IMR-90 (cell line): ENCODE measurements at regions not wholly inside any gene's neighbourhood (a gene's known extent, or its start where the extent isn't known, plus 50 kb on each side); places are given as distances from the start of the nearest gene placed in this dataset.
A peak's percentile ranks its signal among the peaks of the same experiment; 100 is the strongest.

ENCODE experiments used
- ATAC-seq: fragments of 200-7000 bp; cut with Tn5 transposase; 2 replicates; pipeline ENCODE4 v1.9.1; 2020; ENCODE audit warnings: low read depth, mild to moderate bottlenecking, moderate library complexity
- BruUV-seq: library from RNA; stranded (reverse); fragments of 400-500 nt; replicated peaks from 2 replicates; lab custom pipeline; 2021; lab: Mats Ljungman, UMichigan
- CTCF ChIA-PET: fragments of 300-600 bp; formaldehyde crosslinking; extraction: SDS; loops from one replicate; lab custom pipeline; 2021; ENCODE audit warnings: antibody characterized with exemption; lab: Yijun Ruan, JAX
- POLR2A ChIA-PET: fragments of 300-600 bp; sonication (Branson Sonifier 250); formaldehyde crosslinking; loops from one replicate; lab custom pipeline; 2022; ENCODE audit warnings: antibody characterized with exemption; ENCODE audit not compliant: unreplicated experiment; lab: Charles Lee
- DNase-seq: peaks from one replicate; pipeline ENCODE4 v3.0.0; 2013
- H2AFZ ChIP-seq: replicated peaks from 2 replicates; pipeline ENCODE3; 2013; ENCODE audit warnings: low read length, mild to moderate bottlenecking; ENCODE audit not compliant: poor library complexity
- H2AK5ac ChIP-seq: 2 replicates; pipeline ENCODE4 v1.6.1; 2013; ENCODE audit warnings: low read depth, low read length, inconsistent platforms
- H2AK9ac ChIP-seq: replicated peaks from 2 replicates; pipeline ENCODE3; 2013; ENCODE audit warnings: mild to moderate bottlenecking, low read depth, low read length, moderate library complexity; ENCODE audit not compliant: poor library complexity
- H2BK120ac ChIP-seq: 2 replicates; pipeline ENCODE4 v1.6.1; 2013; ENCODE audit warnings: low read depth, low read length, inconsistent platforms
- H2BK15ac ChIP-seq: 3 replicates; pipeline ENCODE4 v1.6.1; 2013; ENCODE audit warnings: low read depth, low read length, inconsistent platforms
- H2BK20ac ChIP-seq: 2 replicates; pipeline ENCODE4 v1.6.1; 2013; ENCODE audit warnings: low read depth, mild to moderate bottlenecking, inconsistent platforms, low read length, moderate library complexity
- H2BK5ac ChIP-seq: 2 replicates; pipeline ENCODE4 v1.6.1; 2013; ENCODE audit warnings: mild to moderate bottlenecking, low read depth, low read length, inconsistent platforms; ENCODE audit not compliant: poor library complexity, severe bottlenecking
- H3K14ac ChIP-seq: replicated peaks from 2 replicates; pipeline ENCODE4 v1.6.1; 2013; ENCODE audit warnings: low read depth, low read length, inconsistent platforms
- H3K18ac ChIP-seq: 2 replicates; pipeline ENCODE4 v1.6.1; 2013; ENCODE audit warnings: low read depth, low read length, control low read depth
- H3K23ac ChIP-seq: 2 replicates; pipeline ENCODE4 v1.6.1; 2013; ENCODE audit warnings: low read depth, low read length, inconsistent platforms
- H3K27ac ChIP-seq: 2 replicates; pipeline ENCODE4 v1.5.1; 2013; ENCODE audit warnings: mild to moderate bottlenecking, control low read depth, low read length; ENCODE audit not compliant: insufficient read depth
- H3K27me3 ChIP-seq: 2 replicates; pipeline ENCODE4 v1.6.1; 2013; ENCODE audit warnings: low read length; ENCODE audit not compliant: control insufficient read depth, insufficient read depth
- H3K36me3 ChIP-seq: 2 replicates; pipeline ENCODE4 v1.6.1; 2013; ENCODE audit warnings: low read length, mixed read lengths; ENCODE audit not compliant: control insufficient read depth, insufficient read depth
- H3K4ac ChIP-seq: 2 replicates; pipeline ENCODE4 v1.6.1; 2013; ENCODE audit warnings: low read depth, low read length, inconsistent platforms
- H3K4me1 ChIP-seq: 2 replicates; pipeline ENCODE4 v1.6.1; 2013; ENCODE audit warnings: low read length, mixed read lengths; ENCODE audit not compliant: control insufficient read depth, insufficient read depth
- H3K4me2 ChIP-seq: 2 replicates; pipeline ENCODE4 v1.6.1; 2013; ENCODE audit warnings: low read depth, mild to moderate bottlenecking, control low read depth, low read length, moderate library complexity
- H3K4me3 ChIP-seq: 2 replicates; pipeline ENCODE4 v1.5.1; 2013; ENCODE audit warnings: low read depth, mild to moderate bottlenecking, control low read depth, low read length, moderate library complexity; ENCODE audit not compliant: insufficient read depth
- H3K56ac ChIP-seq: 2 replicates; pipeline ENCODE4 v1.6.1; 2013; ENCODE audit warnings: low read length, inconsistent platforms; ENCODE audit not compliant: insufficient read depth; ENCODE audit errors: extremely low read depth
- H3K79me1 ChIP-seq, 2 experiments: 2 replicates each; pipeline ENCODE4 v1.6.1; 2013; ENCODE audit warnings: low read length in 2 of 2, inconsistent platforms in 1 of 2, low read depth in 1 of 2
- H3K9ac ChIP-seq: 2 replicates; pipeline ENCODE4 v1.6.1; 2013; ENCODE audit warnings: low read depth, low read length, control low read depth
- H3K9me1 ChIP-seq: 2 replicates; pipeline ENCODE4 v1.6.1; 2013; ENCODE audit warnings: low read length, inconsistent platforms; ENCODE audit not compliant: insufficient read depth
- H3K9me3 ChIP-seq: 2 replicates; pipeline ENCODE4 v1.6.1; 2013; ENCODE audit warnings: low read length; ENCODE audit not compliant: control insufficient read depth, insufficient read depth
- H4K20me1 ChIP-seq: 2 replicates; pipeline ENCODE4 v1.6.1; 2013; ENCODE audit warnings: low read length, inconsistent platforms; ENCODE audit not compliant: insufficient read depth
- H4K5ac ChIP-seq: 2 replicates; pipeline ENCODE4 v1.6.1; 2013; ENCODE audit warnings: mild to moderate bottlenecking, low read depth, low read length, control low read depth
- H4K8ac ChIP-seq, 2 experiments: 2 replicates each; pipeline ENCODE4 v1.6.1; 2013; ENCODE audit warnings: low read depth in 2 of 2, low read length in 2 of 2, control low read depth in 1 of 2, inconsistent platforms in 1 of 2
- H4K91ac ChIP-seq: 2 replicates; pipeline ENCODE4 v1.6.1; 2013; ENCODE audit warnings: low read depth, low read length, inconsistent platforms; ENCODE audit not compliant: insufficient read depth
- FOS ChIP-seq: fragments of 150-350 bp; IDR thresholded peaks from 2 replicates; pipeline ENCODE4 v1.6.1; 2016; ENCODE audit warnings: low read depth, low read length
- WGBS, 2 experiments: methylation state at CpG; one replicate each; pipeline versions ENCODE4 v1.1.5 to v1.1.7; 2013; ENCODE audit warnings: missing lambda C conversion rate in 2 of 2; ENCODE audit not compliant: insufficient read length in 1 of 2; ENCODE audit errors: extremely low coverage in 2 of 2; 5-methylcytosine and 5-hydroxymethylcytosine counted together
- dilution Hi-C: fragments of 300-500 bp; cut with HindIII; formaldehyde crosslinking; loops from one replicate; pipeline ENCODE4 v1.14.3; 2018; ENCODE audit warnings: low sequenced_read_pairs; ENCODE audit not compliant: unreplicated experiment
- in situ Hi-C: fragments of 300-500 bp; cut with MboI; formaldehyde crosslinking; loops from 3 replicates; pipeline ENCODE4 v1.14.3; 2019; ENCODE audit warnings: low sequenced_read_pairs, inconsistent platforms, mixed read lengths
- intact Hi-C: fragments of 100-400 bp; cut with micrococcal nuclease; formaldehyde crosslinking; loops from 2 replicates; pipeline ENCODE4 v1.10.0; 2022

GRCh38 chr2:235201756-235202155, 249.9 kb downstream of the SH3BP4 start:
- no peak overlapping the region for H3K4me2 ChIP-seq
- H2AFZ ChIP-seq = peak overlapping the region; percentile 4
- H4K8ac ChIP-seq = no peak overlapping the region
- H3K9me3 ChIP-seq = peaks cover 5% of the 10 kb centered on the region; the same call in 1 of the 2 replicates
- H3K9me1 ChIP-seq = no peaks in the 10 kb centered on the region
- DNase-seq (no peak), ATAC-seq (no peak)
- H3K4ac ChIP-seq = no peak overlapping the region
- H3K4me3 ChIP-seq = no peak overlapping the region
- no peaks in the 10 kb centered on the region for H3K4me1 ChIP-seq
- intact Hi-C loops (no loop called here), in situ Hi-C loops (no loop called here), dilution Hi-C loops (no loop called here)
- no peak overlapping the region for H3K9ac ChIP-seq
- no peak for TF ChIP-seq FOS
- no peak overlapping the region for H3K23ac ChIP-seq
- ChIA-PET POLR2A (no interaction called here), CTCF (interaction anchor here (0.9 kb wide), 1 partner anchor 30 kb away, joined by 3 read pairs; no protein-coding TSS in a partner anchor)
- H4K20me1 ChIP-seq = no peaks in the 10 kb centered on the region
- H4K5ac ChIP-seq = no peak overlapping the region
- 52% methylated on average over 9 of the region's 12 CpGs; no CpG with 5 or more reads in 1 of the 2 experiments for WGBS, 2 experiments
- H3K27me3 ChIP-seq = peaks cover 54% of the 10 kb centered on the region
- H3K14ac ChIP-seq = no peak overlapping the region
- no peaks in the 10 kb centered on the region for H3K79me1 ChIP-seq
- no TSS peak for BruUV-seq
- no peak overlapping the region for H2BK20ac ChIP-seq
- H2AK9ac ChIP-seq = no peak overlapping the region
- no peak overlapping the region for H4K91ac ChIP-seq
- H2BK120ac ChIP-seq = no peak overlapping the region
- H3K36me3 ChIP-seq = no peaks in the 10 kb centered on the region
- no peak overlapping the region for H2BK15ac ChIP-seq
- no peak overlapping the region for H3K27ac ChIP-seq
- H2AK5ac ChIP-seq = no peak overlapping the region
- no peak overlapping the region for H3K56ac ChIP-seq
- H3K18ac ChIP-seq = no peak overlapping the region
- H2BK5ac ChIP-seq = no peak overlapping the region
